Ovary (tissue), 7 donors: ENCODE measurements at regions not wholly inside any gene's neighbourhood (a gene's known extent, or its start where the extent isn't known, plus 50 kb on each side); places are given as distances from the start of the nearest gene placed in this dataset.

ENCODE experiments used
- DNase-seq, 5 donors: peaks; one replicate each; pipeline ENCODE4 v3.0.0-alpha.2; 2019 to 2020
- H3K27ac ChIP-seq, 2 donors: fragments of 200-600 bp; one replicate each; pipeline versions ENCODE4 v1.5.1 to v1.8.0; 2019 to 2022
- H3K27me3 ChIP-seq: fragments of 200-600 bp; one replicate; pipeline ENCODE4 v1.8.0; 2022
- H3K36me3 ChIP-seq: fragments of 200-600 bp; sonication (generic); one replicate; pipeline ENCODE4 v1.5.1; 2019
- H3K4me1 ChIP-seq: one replicate; pipeline ENCODE4 v1.8.1; 2013; ENCODE audit warnings: mild to moderate bottlenecking, moderate library complexity; ENCODE audit not compliant: insufficient read depth
- H3K4me3 ChIP-seq: fragments of 200-600 bp; sonication (generic); one replicate; pipeline ENCODE4 v1.5.1; 2017
- H3K9me3 ChIP-seq, 2 donors: fragments of 200-600 bp in 1 of 2; sonication (generic) in 1 of 2; one replicate each; pipeline versions ENCODE4 v1.5.1 to v1.8.1; 2013 to 2019; ENCODE audit warnings: mild to moderate bottlenecking in 1 of 2, moderate library complexity in 1 of 2
- EP300 ChIP-seq: sonication (generic); formaldehyde crosslinking; IDR thresholded peaks from one replicate; pipeline ENCODE4 v1.6.1; 2017; ENCODE audit warnings: antibody characterized with exemption
- POLR2A ChIP-seq: fragments of 450-650 bp; IDR thresholded peaks from one replicate; pipeline ENCODE4 v1.6.1; 2017; ENCODE audit warnings: antibody characterized with exemption, mild to moderate bottlenecking, moderate library complexity
- WGBS, 3 donors: extraction: QIAGEN DNeasy Blood & Tissue Kit in 1 of 3; methylation state at CpG; one replicate each; pipeline versions ENCODE4 v1.1.5 to v1.1.7; 2013 to 2017; 5-methylcytosine and 5-hydroxymethylcytosine counted together
- intact Hi-C, 4 donors: fragments of 100-400 bp; cut with DNase I; formaldehyde crosslinking; loops; one replicate each; pipeline versions ENCODE4 v1.11.0 to v1.15.1; 2022 to 2023
- TF ChIP-seq, protein P1 (sequence below), 3 donors: fragments of 450-650 bp in 2 of 3; fragments of 200-600 bp in 1 of 3; IDR thresholded peaks; one replicate each; pipeline versions ENCODE4 v1.5.1 to v1.8.0; 2016 to 2022; ENCODE audit warnings: antibody characterized with exemption in 3 of 3, mild to moderate bottlenecking in 1 of 3
- donor health status: DM: no; HTN: no; CAD: no; lungs with moderate emphysema.
- donor health status: DM: no; HTN: no; CAD: no.
- donor health status: Bipolar disorder and iron deficiency.
- donor health status: DM: no; HTN: no; CAD: no.
- donor health status: DM: yes; HTN: yes; CAD: no.

GRCh38 chr3:106685745-106686144 is 691.5 kb upstream of the CCDC54 start:
- DNase-seq = no peak
- intact Hi-C loops = no loop called here
- H3K4me1 ChIP-seq = no peaks in the 10 kb centered on the region
- no peaks in the 10 kb centered on the region for H3K36me3 ChIP-seq
- H3K27me3 ChIP-seq = no peaks in the 10 kb centered on the region
- H3K9me3 ChIP-seq = no peaks in the 10 kb centered on the region
- H3K4me3 ChIP-seq = no peak overlapping the region
- H3K27ac ChIP-seq = no peak overlapping the region
- TF ChIP-seq POLR2A (no peak), EP300 (no peak)
- TF ChIP-seq, protein P1, sequence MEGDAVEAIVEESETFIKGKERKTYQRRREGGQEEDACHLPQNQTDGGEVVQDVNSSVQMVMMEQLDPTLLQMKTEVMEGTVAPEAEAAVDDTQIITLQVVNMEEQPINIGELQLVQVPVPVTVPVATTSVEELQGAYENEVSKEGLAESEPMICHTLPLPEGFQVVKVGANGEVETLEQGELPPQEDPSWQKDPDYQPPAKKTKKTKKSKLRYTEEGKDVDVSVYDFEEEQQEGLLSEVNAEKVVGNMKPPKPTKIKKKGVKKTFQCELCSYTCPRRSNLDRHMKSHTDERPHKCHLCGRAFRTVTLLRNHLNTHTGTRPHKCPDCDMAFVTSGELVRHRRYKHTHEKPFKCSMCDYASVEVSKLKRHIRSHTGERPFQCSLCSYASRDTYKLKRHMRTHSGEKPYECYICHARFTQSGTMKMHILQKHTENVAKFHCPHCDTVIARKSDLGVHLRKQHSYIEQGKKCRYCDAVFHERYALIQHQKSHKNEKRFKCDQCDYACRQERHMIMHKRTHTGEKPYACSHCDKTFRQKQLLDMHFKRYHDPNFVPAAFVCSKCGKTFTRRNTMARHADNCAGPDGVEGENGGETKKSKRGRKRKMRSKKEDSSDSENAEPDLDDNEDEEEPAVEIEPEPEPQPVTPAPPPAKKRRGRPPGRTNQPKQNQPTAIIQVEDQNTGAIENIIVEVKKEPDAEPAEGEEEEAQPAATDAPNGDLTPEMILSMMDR (IDR thresholded peaks at IDR 0.05) = no peak
- 94 to 95% (median 95%) methylated on average over 5 of the region's 5 CpGs for WGBS, 3 donors

DNA sequence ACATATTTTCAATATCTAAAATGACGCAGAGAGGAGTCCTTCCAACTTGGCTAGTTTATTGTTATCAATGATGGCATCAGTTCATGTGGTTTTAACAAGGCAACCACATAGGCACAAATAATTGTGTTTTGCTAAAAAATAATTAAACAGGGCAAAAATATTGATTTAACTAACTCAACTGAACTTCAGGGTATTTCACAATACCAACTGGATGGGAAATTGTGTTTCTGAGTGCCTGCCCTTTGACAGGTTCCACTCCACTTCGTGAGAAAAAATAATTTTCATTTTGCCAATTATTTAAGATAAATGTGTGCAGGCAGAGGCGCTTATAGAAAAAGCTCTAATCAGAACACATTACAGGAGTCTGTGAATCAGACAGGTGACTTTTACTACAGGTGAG is 689.3 kb upstream of the CCDC54 start:
- no peaks in the 10 kb centered on the region for H3K4me1 ChIP-seq
- 87 to 90% (median 90%) methylated on average over 3 of the region's 3 CpGs for WGBS, 3 donors
- H3K27ac ChIP-seq = no peak overlapping the region
- H3K36me3 ChIP-seq = no peaks in the 10 kb centered on the region
- no peak for DNase-seq
- no peaks in the 10 kb centered on the region for H3K27me3 ChIP-seq
- TF ChIP-seq EP300 (no peak), POLR2A (no peak)
- TF ChIP-seq, protein P1 (IDR thresholded peaks at IDR 0.05) = no peak
- intact Hi-C loops = no loop called here
- H3K4me3 ChIP-seq = no peak overlapping the region
- H3K9me3 ChIP-seq = no peaks in the 10 kb centered on the region

DNA sequence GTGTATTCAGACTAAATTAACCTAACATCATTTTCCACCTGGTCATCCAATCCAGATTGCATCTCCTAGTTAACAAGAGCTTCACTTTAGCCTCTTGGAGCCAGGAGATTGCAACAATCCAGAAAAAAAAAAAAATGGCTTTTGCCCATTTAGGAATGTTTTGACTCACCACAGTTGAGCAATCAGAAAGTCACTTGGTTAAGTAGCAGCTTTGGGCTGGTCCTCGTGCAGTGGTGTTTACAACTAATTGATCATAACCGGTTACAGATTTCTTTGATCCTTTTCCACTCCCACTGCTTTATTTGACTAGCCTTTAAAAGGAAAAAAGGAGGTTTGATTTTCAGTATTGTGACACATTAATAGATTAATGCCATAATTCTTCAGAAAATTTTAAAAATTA is 688.8 kb upstream of the CCDC54 start:
- Histone ChIP-seq H3K27me3 (no peaks in the 10 kb centered on the region), H3K36me3 (no peaks in the 10 kb centered on the region), H3K9me3 (no peaks in the 10 kb centered on the region), H3K4me1 (no peaks in the 10 kb centered on the region), H3K4me3 (no peak overlapping the region), H3K27ac (no peak overlapping the region)
- WGBS, 3 donors = 30 to 43% (median 40%) methylated on average over 2 of the region's 2 CpGs
- DNase-seq = no peak
- TF ChIP-seq POLR2A (no peak), EP300 (no peak)
- TF ChIP-seq, protein P1 (IDR thresholded peaks at IDR 0.05) = no peak
- intact Hi-C loops = no loop called here

DNA sequence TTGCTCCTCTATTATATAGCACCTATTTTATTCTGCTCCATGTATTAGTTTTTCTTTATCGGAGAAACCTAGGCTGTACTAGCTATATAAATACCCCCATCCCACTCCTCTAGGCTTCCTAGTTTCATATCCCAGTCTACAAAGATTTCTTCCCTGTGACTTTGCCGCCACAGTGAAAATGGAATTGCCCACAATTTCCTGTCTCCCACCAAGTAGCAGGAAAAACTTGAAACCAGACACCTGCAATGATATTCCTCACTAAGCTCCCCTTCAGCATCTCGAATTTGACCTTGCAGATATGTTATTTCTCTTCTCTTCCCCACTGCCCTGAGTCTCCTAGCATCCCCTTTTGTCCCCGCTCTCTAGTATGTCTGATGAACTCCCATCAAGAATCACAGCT is 685.8 kb upstream of the CCDC54 start:
- no peaks in the 10 kb centered on the region for H3K27me3 ChIP-seq
- H3K4me3 ChIP-seq = no peak overlapping the region
- WGBS, 3 donors = 79 to 85% (median 85%) methylated on average over 4 of the region's 4 CpGs
- H3K9me3 ChIP-seq = no peaks in the 10 kb centered on the region
- TF ChIP-seq EP300 = no peak
- TF ChIP-seq, protein P1 (IDR thresholded peaks at IDR 0.05) = no peak
- no peak for TF ChIP-seq POLR2A
- intact Hi-C loops = no loop called here
- H3K4me1 ChIP-seq = no peaks in the 10 kb centered on the region
- no peak for DNase-seq
- H3K36me3 ChIP-seq = no peaks in the 10 kb centered on the region
- no peak overlapping the region for H3K27ac ChIP-seq

DNA sequence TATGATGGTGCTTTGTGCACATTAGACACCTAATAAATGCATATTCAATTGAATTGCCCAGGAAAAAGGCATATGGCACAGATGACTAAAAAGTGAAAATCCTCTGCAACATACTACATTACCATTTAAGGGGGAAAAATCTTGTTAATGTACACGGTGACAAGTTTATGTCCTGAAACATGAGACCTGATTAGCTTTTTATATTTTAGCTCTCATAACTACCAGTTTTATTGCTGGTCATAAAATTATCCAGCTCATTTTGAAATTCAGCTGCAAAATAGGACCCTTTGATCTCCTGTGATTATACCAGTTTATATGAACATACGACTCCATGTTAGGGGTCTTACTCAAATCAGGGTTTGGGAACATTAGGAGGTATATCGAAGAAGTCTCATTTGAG is 684.6 kb upstream of the CCDC54 start:
- H3K4me3 ChIP-seq = no peak overlapping the region
- H3K27me3 ChIP-seq = no peaks in the 10 kb centered on the region
- no peaks in the 10 kb centered on the region for H3K4me1 ChIP-seq
- intact Hi-C loops = no loop called here
- no peak for DNase-seq
- H3K9me3 ChIP-seq = no peaks in the 10 kb centered on the region
- no peak overlapping the region for H3K27ac ChIP-seq
- 68 to 86% (median 80%) methylated on average over 3 of the region's 3 CpGs for WGBS, 3 donors
- TF ChIP-seq EP300 (no peak), POLR2A (no peak)
- TF ChIP-seq, protein P1 (IDR thresholded peaks at IDR 0.05) = no peak
- H3K36me3 ChIP-seq = no peaks in the 10 kb centered on the region
